Keratinocyte (primary cell): ENCODE measurements at regions not wholly inside any gene's neighbourhood (a gene's known extent, or its start where the extent isn't known, plus 50 kb on each side); places are given as distances from the start of the nearest gene placed in this dataset.

Experiments used
- DNase-seq: peaks from one replicate; pipeline ENCODE4 v3.0.0-alpha.2; 2011; ENCODE audit warnings: low read depth, missing footprints, low spot score
- FAIRE-seq: peaks from 2 replicates; lab custom pipeline; 2011; peaks lifted over from hg19 to GRCh38; lab: Jason Lieb, UNC
- H2AFZ ChIP-seq: 2 replicates; pipeline ENCODE4 v1.6.0; 2012; ENCODE audit warnings: low read length, control low read depth, inconsistent platforms; ENCODE audit not compliant: control insufficient read depth
- H3K27ac ChIP-seq: 2 replicates; pipeline ENCODE4 v1.5.1; 2011; ENCODE audit warnings: low read length; ENCODE audit not compliant: control insufficient read depth, insufficient read depth
- H3K27me3 ChIP-seq: 3 replicates; pipeline ENCODE4 v1.6.0; 2011; ENCODE audit warnings: low read length; ENCODE audit not compliant: control insufficient read depth, insufficient read depth; ENCODE audit errors: extremely low read depth
- H3K36me3 ChIP-seq, 2 experiments: 2 replicates in 1 of 2; 3 replicates in 1 of 2; pipeline ENCODE4 v1.5.1; 2011; ENCODE audit warnings: low read length in 2 of 2, mild to moderate bottlenecking in 1 of 2; ENCODE audit not compliant: control insufficient read depth in 2 of 2, insufficient read depth in 2 of 2; ENCODE audit errors: extremely low read depth in 1 of 2
- H3K4me1 ChIP-seq: 3 replicates; pipeline ENCODE4 v1.5.1; 2011; ENCODE audit warnings: low read length; ENCODE audit not compliant: control insufficient read depth, insufficient read depth; ENCODE audit errors: extremely low read depth
- H3K4me2 ChIP-seq: 3 replicates; pipeline ENCODE4 v1.6.0; 2011; ENCODE audit warnings: low read depth, low read length; ENCODE audit not compliant: control insufficient read depth, insufficient read depth; ENCODE audit errors: extremely low read depth
- H3K4me3 ChIP-seq, 3 experiments: fragments of 200-600 bp in 1 of 3; sonication (generic) in 1 of 3; 2 replicates in 2 of 3; 3 replicates in 1 of 3; pipeline ENCODE4 v1.5.1; 2011 to 2016; ENCODE audit warnings: low read length in 3 of 3, mild to moderate bottlenecking in 3 of 3, control low read depth in 2 of 3, inconsistent platforms in 1 of 3, low read depth in 1 of 3, mixed read lengths in 1 of 3, mixed run types in 1 of 3, moderate library complexity in 1 of 3; ENCODE audit not compliant: control insufficient read depth in 2 of 3, insufficient read depth in 2 of 3; ENCODE audit errors: extremely low read depth in 1 of 3
- H3K79me2 ChIP-seq: 2 replicates; pipeline ENCODE4 v1.6.0; 2012; ENCODE audit warnings: low read length; ENCODE audit not compliant: control insufficient read depth, insufficient read depth
- H3K9ac ChIP-seq: 3 replicates; pipeline ENCODE4 v1.6.0; 2011; ENCODE audit warnings: low read length; ENCODE audit not compliant: control insufficient read depth, insufficient read depth; ENCODE audit errors: extremely low read depth
- H3K9me1 ChIP-seq: 3 replicates; pipeline ENCODE4 v1.6.0; 2011; ENCODE audit warnings: low read length; ENCODE audit not compliant: control insufficient read depth, insufficient read depth; ENCODE audit errors: extremely low read depth
- H3K9me3 ChIP-seq: 2 replicates; pipeline ENCODE4 v1.5.1; 2012; ENCODE audit warnings: low read depth, low read length; ENCODE audit not compliant: control insufficient read depth
- H4K20me1 ChIP-seq: 3 replicates; pipeline ENCODE4 v1.6.0; 2011; ENCODE audit warnings: low read length; ENCODE audit not compliant: control insufficient read depth, insufficient read depth; ENCODE audit errors: extremely low read depth
- EZH2 ChIP-seq: IDR thresholded peaks from one replicate; pipeline ENCODE4 v1.6.1; 2012; ENCODE audit warnings: inconsistent platforms, mild to moderate bottlenecking, low read length, moderate library complexity
- dilution Hi-C: fragments of 300-500 bp; cut with MboI; formaldehyde crosslinking; loops from one replicate; pipeline ENCODE4 v1.7.0; 2020; ENCODE audit warnings: low sequenced_read_pairs; ENCODE audit not compliant: extremely low pct_ligation_motif_present
- TF ChIP-seq, protein P1 (sequence below), 3 experiments: IDR thresholded peaks in 1 of 3; conservative IDR thresholded peaks in 1 of 3; optimal IDR thresholded peaks in 1 of 3; 2 replicates in 2 of 3; 3 replicates in 1 of 3; pipeline versions ENCODE3 to v1.5.1; 2011; ENCODE audit warnings: low read length in 3 of 3, mild to moderate bottlenecking in 3 of 3, moderate library complexity in 2 of 3, control low read depth in 1 of 3, inconsistent platforms in 1 of 3; ENCODE audit not compliant: insufficient read depth in 2 of 3; ENCODE audit errors: extremely low read depth in 1 of 3

DNA sequence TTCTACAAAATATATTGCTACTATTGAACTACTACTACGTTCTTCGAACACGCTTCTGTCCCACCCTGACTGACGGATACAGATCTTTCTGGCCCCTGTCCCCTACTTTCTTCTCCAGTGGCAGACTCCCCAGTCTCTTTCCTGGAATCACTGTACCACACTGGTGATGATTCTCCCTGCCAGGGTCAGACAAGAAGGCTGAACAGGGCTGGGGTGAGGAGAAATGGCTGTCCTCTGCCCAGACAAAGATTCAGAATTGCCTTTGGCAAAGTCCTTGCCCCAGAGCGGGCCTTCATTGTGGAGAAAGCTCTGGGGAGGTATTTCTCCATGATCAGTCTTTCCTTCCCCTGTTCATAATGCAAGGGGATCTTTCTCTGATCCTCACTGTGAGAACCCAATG lies 1417.1 kb downstream of the BRD1 start:
- H3K9ac ChIP-seq, result no peak overlapping the region
- H3K79me2 ChIP-seq, result no peaks in the 10 kb centered on the region
- H2AFZ ChIP-seq, result no peak overlapping the region
- H3K27me3 ChIP-seq, result no peaks in the 10 kb centered on the region
- no peaks in the 10 kb centered on the region for H3K4me1 ChIP-seq
- no peak overlapping the region for H3K4me3 ChIP-seq
- no peaks in the 10 kb centered on the region for H3K36me3 ChIP-seq
- H3K27ac ChIP-seq, result no peak overlapping the region
- H4K20me1 ChIP-seq, result no peaks in the 10 kb centered on the region
- H3K9me1 ChIP-seq, result no peaks in the 10 kb centered on the region
- TF ChIP-seq EZH2, result no peak
- TF ChIP-seq, protein P1, sequence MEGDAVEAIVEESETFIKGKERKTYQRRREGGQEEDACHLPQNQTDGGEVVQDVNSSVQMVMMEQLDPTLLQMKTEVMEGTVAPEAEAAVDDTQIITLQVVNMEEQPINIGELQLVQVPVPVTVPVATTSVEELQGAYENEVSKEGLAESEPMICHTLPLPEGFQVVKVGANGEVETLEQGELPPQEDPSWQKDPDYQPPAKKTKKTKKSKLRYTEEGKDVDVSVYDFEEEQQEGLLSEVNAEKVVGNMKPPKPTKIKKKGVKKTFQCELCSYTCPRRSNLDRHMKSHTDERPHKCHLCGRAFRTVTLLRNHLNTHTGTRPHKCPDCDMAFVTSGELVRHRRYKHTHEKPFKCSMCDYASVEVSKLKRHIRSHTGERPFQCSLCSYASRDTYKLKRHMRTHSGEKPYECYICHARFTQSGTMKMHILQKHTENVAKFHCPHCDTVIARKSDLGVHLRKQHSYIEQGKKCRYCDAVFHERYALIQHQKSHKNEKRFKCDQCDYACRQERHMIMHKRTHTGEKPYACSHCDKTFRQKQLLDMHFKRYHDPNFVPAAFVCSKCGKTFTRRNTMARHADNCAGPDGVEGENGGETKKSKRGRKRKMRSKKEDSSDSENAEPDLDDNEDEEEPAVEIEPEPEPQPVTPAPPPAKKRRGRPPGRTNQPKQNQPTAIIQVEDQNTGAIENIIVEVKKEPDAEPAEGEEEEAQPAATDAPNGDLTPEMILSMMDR (optimal IDR thresholded peaks at IDR 0.05 in 1 of 3, IDR thresholded peaks at IDR 0.05 in 1 of 3, conservative IDR thresholded peaks at IDR 0.05 in 1 of 3; ENCODE audit: extremely low read depth in 1 of 3, insufficient read depth in 2 of 3, low read length in 3 of 3), result no peak
- dilution Hi-C loops, result no loop called here
- no peak overlapping the region for H3K4me2 ChIP-seq
- peaks cover 3% of the 10 kb centered on the region for H3K9me3 ChIP-seq
- FAIRE-seq (no peak), DNase-seq (no peak)

GRCh38 chr22:48407256-48407955 lies 1420.3 kb downstream of the BRD1 start:
- FAIRE-seq (no peak), DNase-seq (no peak)
- no peak overlapping the region for H3K4me3 ChIP-seq
- TF ChIP-seq EZH2, result no peak
- TF ChIP-seq, protein P1 (optimal IDR thresholded peaks at IDR 0.05 in 1 of 3, IDR thresholded peaks at IDR 0.05 in 1 of 3, conservative IDR thresholded peaks at IDR 0.05 in 1 of 3; ENCODE audit: extremely low read depth in 1 of 3, insufficient read depth in 2 of 3, low read length in 3 of 3), result no peak
- H2AFZ ChIP-seq, result no peak overlapping the region
- no peak overlapping the region for H3K9ac ChIP-seq
- H3K9me3 ChIP-seq, result peaks cover 7% of the 10 kb centered on the region
- no peaks in the 10 kb centered on the region for H3K4me1 ChIP-seq
- H3K4me2 ChIP-seq, result no peak overlapping the region
- dilution Hi-C loops, result no loop called here
- H3K27ac ChIP-seq, result no peak overlapping the region
- no peaks in the 10 kb centered on the region for H3K27me3 ChIP-seq
- no peaks in the 10 kb centered on the region for H4K20me1 ChIP-seq
- no peaks in the 10 kb centered on the region for H3K9me1 ChIP-seq
- no peaks in the 10 kb centered on the region for H3K36me3 ChIP-seq
- H3K79me2 ChIP-seq, result no peaks in the 10 kb centered on the region
